Adrenal gland (tissue), 9 donors: ENCODE measurements at regions not wholly inside any gene's neighbourhood (a gene's known extent, or its start where the extent isn't known, plus 50 kb on each side); places are given as distances from the start of the nearest gene placed in this dataset.

Experiments
- DNase-seq, 7 donors: peaks; one replicate each; pipeline ENCODE4 v3.0.0-alpha.2; 2019 to 2020
- H3K27ac ChIP-seq, 5 donors: fragments of 200-600 bp; sonication (generic) in 4 of 5; 1 replicate in 3 of 5; 2 replicates in 2 of 5; pipeline versions ENCODE4 v1.5.1 to v1.8.0; 2016 to 2020; ENCODE audit warnings: mild to moderate bottlenecking in 1 of 5
- H3K27me3 ChIP-seq: fragments of 200-600 bp; 2 replicates; pipeline ENCODE4 v1.8.0; 2021
- H3K36me3 ChIP-seq, 2 donors: fragments of 200-600 bp; replicated peaks in 1 of 2; 1 replicate in 1 of 2; 2 replicates in 1 of 2; pipeline versions ENCODE4 v1.5.1 to v1.8.0; 2018 to 2022
- H3K4me1 ChIP-seq, 2 donors: fragments of 200-600 bp; replicated peaks in 1 of 2; 1 replicate in 1 of 2; 2 replicates in 1 of 2; pipeline versions ENCODE4 v1.5.1 to v1.8.0; 2018 to 2021
- H3K4me3 ChIP-seq, 4 donors: fragments of 200-600 bp; sonication (generic) in 3 of 4; one replicate each; pipeline ENCODE4 v1.5.1; 2016 to 2018
- H3K9me3 ChIP-seq, 3 donors: fragments of 200-600 bp; sonication (generic) in 1 of 3; replicated peaks in 1 of 3; 1 replicate in 2 of 3; 2 replicates in 1 of 3; pipeline versions ENCODE4 v1.5.1 to v1.8.0; 2016 to 2021
- CTCF ChIP-seq, 6 experiments: fragments of 450-650 bp in 4 of 6; fragments of 200-600 bp in 2 of 6; sonication (generic) in 1 of 6; IDR thresholded peaks; 1 replicate in 5 of 6; 2 replicates in 1 of 6; pipeline versions ENCODE4 v1.5.1 to v1.8.0; 2016 to 2021; ENCODE audit warnings: antibody characterized with exemption in 6 of 6, mild to moderate bottlenecking in 2 of 6, moderate library complexity in 1 of 6
- POLR2A ChIP-seq, 2 donors: fragments of 450-650 bp; IDR thresholded peaks; one replicate each; pipeline ENCODE4 v1.6.1; 2017; ENCODE audit warnings: antibody characterized with exemption in 2 of 2, mild to moderate bottlenecking in 2 of 2, moderate library complexity in 1 of 2
- WGBS, 4 donors: extraction: QIAGEN DNeasy Blood & Tissue Kit in 2 of 4; methylation state at CpG; one replicate each; pipeline versions ENCODE4 v1.1.5 to v1.1.7; 2013 to 2017; 5-methylcytosine and 5-hydroxymethylcytosine counted together
- intact Hi-C, 2 donors: fragments of 100-400 bp; cut with DNase I; formaldehyde crosslinking; loops; one replicate each; pipeline versions ENCODE4 v1.14.1 to v1.15.0; 2022 to 2023
- donor health status: healthy with polysubstance abuse.
- donor health status: Bipolar disorder and iron deficiency.
- donor health status: DM: yes; HTN: yes; CAD: no.
- donor health status: DM: no; HTN: no; CAD: no.
- donor health status: DM: no; HTN: no; CAD: no.

- no peak overlapping the region for H3K4me3 ChIP-seq
- H3K27me3 ChIP-seq, result no peaks in the 10 kb centered on the region
- no peak for TF ChIP-seq POLR2A (IDR thresholded peaks at IDR 0.05)
- no peak for TF ChIP-seq CTCF (IDR thresholded peaks at IDR 0.05)
- no peak overlapping the region for H3K27ac ChIP-seq
- H3K4me1 ChIP-seq, result no peaks in the 10 kb centered on the region
- no peaks in the 10 kb centered on the region for H3K9me3 ChIP-seq
- no peaks in the 10 kb centered on the region for H3K36me3 ChIP-seq
- 72 to 87% (median 75%) methylated on average over 3 to 5 of the region's 5 CpGs for WGBS, 4 donors
- intact Hi-C loops, result no loop called here
- no peak for DNase-seq
Observed at GRCh38 chr5:12384005-12384404, 479.8 kb upstream of the CTNND2 start.

- Histone ChIP-seq H3K9me3 (no peaks in the 10 kb centered on the region), H3K4me1 (no peaks in the 10 kb centered on the region), H3K4me3 (no peak overlapping the region), H3K27me3 (no peaks in the 10 kb centered on the region), H3K27ac (no peak overlapping the region), H3K36me3 (no peaks in the 10 kb centered on the region)
- DNase-seq, result no peak
- intact Hi-C loops, result no loop called here
- 74 to 84% (median 76%) methylated on average over 4 of the region's 4 CpGs for WGBS, 4 donors
- TF ChIP-seq POLR2A (IDR thresholded peaks at IDR 0.05) (no peak), CTCF (IDR thresholded peaks at IDR 0.05) (no peak)
Observed at GRCh38 chr5:12367973-12368372, 463.7 kb upstream of the CTNND2 start.

GRCh38 chr5:12360218-12360617 is 456.0 kb upstream of the CTNND2 start:
- Histone ChIP-seq H3K4me1 (no peaks in the 10 kb centered on the region), H3K4me3 (no peak overlapping the region), H3K27ac (no peak overlapping the region), H3K27me3 (no peaks in the 10 kb centered on the region), H3K36me3 (no peaks in the 10 kb centered on the region), H3K9me3 (no peaks in the 10 kb centered on the region)
- intact Hi-C loops, result no loop called here
- 69 to 79% (median 72%) methylated on average over 1 of the region's 1 CpG for WGBS, 4 donors
- no peak for DNase-seq
- TF ChIP-seq CTCF (IDR thresholded peaks at IDR 0.05) (no peak), POLR2A (IDR thresholded peaks at IDR 0.05) (no peak)

- H3K4me1 ChIP-seq, result no peaks in the 10 kb centered on the region
- TF ChIP-seq POLR2A (IDR thresholded peaks at IDR 0.05), result no peak
- no peak for TF ChIP-seq CTCF (IDR thresholded peaks at IDR 0.05)
- 46 to 50% (median 49%) methylated on average over 6 of the region's 6 CpGs for WGBS, 4 donors
- H3K36me3 ChIP-seq, result no peaks in the 10 kb centered on the region
- H3K9me3 ChIP-seq, result no peaks in the 10 kb centered on the region
- H3K4me3 ChIP-seq, result no peak overlapping the region
- no peaks in the 10 kb centered on the region for H3K27me3 ChIP-seq
- DNase-seq, result no peak
- no peak overlapping the region for H3K27ac ChIP-seq
- intact Hi-C loops, result no loop called here
Observed at GRCh38 chr5:12358371-12359090, 454.3 kb upstream of the CTNND2 start.
